RWPE1 (cell line): ENCODE measurements at regions not wholly inside any gene's neighbourhood (a gene's known extent, or its start where the extent isn't known, plus 50 kb on each side); places are given as distances from the start of the nearest gene placed in this dataset.
A peak's percentile ranks its signal among the peaks of the same experiment; 100 is the strongest.

Experiments used
- CTCF ChIA-PET: fragments of 350-600 bp; sonication (Branson Sonifier 250); formaldehyde crosslinking; extraction: SDS; loops from one replicate; lab custom pipeline; 2021; lab: Yijun Ruan, JAX
- POLR2A ChIA-PET: fragments of 400-600 bp; formaldehyde crosslinking; extraction: SDS; loops from one replicate; lab custom pipeline; 2020; ENCODE audit warnings: antibody characterized with exemption; ENCODE audit not compliant: low non-redundant PET; lab: Yijun Ruan, JAX
- DNase-seq: peaks from one replicate; pipeline ENCODE4 v3.0.0; 2012; ENCODE audit warnings: low spot score
- H3K27ac ChIP-seq: fragments of 450-650 bp; 2 replicates; pipeline ENCODE4 v1.5.1; 2017
- TF ChIP-seq, protein P1 (sequence below): fragments of 450-650 bp; conservative IDR thresholded peaks from 2 replicates; pipeline ENCODE4 v1.5.1; 2017; ENCODE audit warnings: low read depth, mild to moderate bottlenecking

DNA sequence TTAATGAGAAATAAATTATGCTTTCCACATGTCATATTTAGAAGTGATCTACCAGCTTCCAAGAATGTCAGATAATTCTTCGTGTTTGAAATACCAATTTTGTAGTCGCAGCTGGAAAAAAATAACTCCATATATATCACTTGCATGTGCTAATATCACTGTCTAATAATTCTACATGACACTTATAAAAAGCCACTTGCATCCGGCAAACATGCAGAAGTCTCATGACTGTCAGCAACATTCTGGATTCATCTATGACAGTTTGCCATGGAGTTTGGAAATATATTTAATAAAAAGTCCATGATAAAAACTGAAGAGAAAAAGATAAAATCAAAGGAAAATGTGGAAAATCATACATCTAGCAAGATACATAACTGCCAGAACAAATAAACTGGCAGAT, 1784.4 kb downstream of the SUCLG1 start:
- ChIA-PET POLR2A (no interaction called here), CTCF (no interaction called here)
- DNase-seq: no peak
- TF ChIP-seq, protein P1, sequence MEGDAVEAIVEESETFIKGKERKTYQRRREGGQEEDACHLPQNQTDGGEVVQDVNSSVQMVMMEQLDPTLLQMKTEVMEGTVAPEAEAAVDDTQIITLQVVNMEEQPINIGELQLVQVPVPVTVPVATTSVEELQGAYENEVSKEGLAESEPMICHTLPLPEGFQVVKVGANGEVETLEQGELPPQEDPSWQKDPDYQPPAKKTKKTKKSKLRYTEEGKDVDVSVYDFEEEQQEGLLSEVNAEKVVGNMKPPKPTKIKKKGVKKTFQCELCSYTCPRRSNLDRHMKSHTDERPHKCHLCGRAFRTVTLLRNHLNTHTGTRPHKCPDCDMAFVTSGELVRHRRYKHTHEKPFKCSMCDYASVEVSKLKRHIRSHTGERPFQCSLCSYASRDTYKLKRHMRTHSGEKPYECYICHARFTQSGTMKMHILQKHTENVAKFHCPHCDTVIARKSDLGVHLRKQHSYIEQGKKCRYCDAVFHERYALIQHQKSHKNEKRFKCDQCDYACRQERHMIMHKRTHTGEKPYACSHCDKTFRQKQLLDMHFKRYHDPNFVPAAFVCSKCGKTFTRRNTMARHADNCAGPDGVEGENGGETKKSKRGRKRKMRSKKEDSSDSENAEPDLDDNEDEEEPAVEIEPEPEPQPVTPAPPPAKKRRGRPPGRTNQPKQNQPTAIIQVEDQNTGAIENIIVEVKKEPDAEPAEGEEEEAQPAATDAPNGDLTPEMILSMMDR: no peak
- no peak overlapping the region for H3K27ac ChIP-seq

DNA sequence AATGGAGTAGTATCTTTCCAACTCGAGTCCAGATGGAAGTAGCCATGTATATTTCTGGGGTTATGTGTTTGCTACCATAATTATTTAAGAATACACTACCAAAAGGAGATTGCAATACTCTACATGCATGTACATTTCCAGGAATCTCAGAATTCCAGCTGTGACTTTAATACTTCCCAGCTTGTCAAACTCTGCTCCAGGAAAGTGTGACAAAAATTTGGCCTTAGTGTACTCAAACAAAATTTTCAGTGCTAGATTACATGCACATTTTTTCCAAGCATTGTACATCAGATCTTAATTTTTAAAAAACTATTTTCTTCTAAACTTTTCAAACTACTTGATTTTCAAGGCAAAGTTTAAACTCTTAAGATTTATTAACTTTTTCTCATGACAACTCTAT, 1791.6 kb downstream of the SUCLG1 start:
- CTCF ChIA-PET: no interaction called here
- H3K27ac ChIP-seq: no peak overlapping the region
- DNase-seq: no peak
- POLR2A ChIA-PET: no interaction called here
- TF ChIP-seq, protein P1: no peak

DNA sequence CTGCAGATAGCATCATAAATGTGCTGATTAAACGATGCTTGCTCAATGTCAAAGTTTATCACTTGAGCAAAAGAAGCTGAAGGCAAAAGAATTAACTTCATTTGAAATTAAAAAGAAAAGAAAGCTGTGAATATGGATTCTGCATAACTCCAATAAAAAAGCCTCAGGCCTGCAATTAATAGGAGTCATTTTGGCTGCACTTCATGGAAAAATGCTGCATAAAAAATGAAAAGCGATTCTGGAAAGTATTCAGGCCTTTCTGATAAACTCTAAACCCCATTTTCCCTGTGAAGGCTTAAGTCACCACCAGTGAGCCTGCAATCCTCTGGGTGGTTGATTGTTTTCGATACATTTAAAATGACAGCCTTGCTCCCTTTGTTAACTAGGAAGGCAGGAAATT, 1793.4 kb downstream of the SUCLG1 start:
- no peak overlapping the region for H3K27ac ChIP-seq
- TF ChIP-seq, protein P1: no peak
- ChIA-PET POLR2A (no interaction called here), CTCF (interaction anchor here (0.5 kb wide), 1 partner anchor 29 kb away, joined by 3 read pairs; no protein-coding TSS in a partner anchor)
- no peak for DNase-seq

DNA sequence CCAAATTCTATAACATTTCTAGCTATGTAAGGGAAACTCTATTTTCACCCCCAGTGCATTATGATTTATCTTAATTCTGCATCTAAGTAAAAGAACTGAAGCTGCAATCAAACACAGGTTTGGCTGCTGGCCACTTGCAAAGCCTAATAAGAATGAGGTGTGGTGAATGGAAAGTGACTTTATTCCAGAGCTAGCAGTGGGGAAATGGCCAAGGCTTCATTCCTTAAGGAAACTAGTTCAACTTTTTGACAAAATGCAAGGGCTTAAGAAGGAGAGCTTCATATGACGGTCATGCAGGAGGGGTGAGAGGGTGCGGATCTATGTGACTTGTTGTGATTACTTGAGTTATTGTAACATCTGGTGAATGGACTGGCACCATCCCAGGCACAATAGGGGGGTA, 1802.0 kb downstream of the SUCLG1 start:
- CTCF ChIA-PET: no interaction called here
- no peak overlapping the region for H3K27ac ChIP-seq
- TF ChIP-seq, protein P1: no peak
- no peak for DNase-seq
- POLR2A ChIA-PET: no interaction called here

DNA sequence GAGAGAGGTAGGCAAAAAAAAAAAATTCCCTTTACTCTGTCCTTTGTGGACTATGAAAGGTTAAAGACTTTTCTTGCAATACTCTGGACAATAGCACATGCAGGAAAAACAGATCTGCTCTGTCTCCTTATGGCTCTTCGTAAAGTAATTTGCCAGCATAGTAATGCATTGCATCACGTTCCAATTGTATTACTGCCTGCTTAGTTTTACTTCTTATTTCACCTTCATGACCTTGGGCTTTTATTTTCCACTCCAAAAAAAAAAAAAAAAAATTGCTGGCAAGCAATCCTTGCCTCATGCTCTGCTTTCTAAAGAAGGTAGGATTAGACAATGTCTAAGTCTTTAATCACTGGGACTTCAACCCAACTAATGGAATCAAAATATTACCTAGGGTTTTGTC, 1802.7 kb downstream of the SUCLG1 start:
- ChIA-PET POLR2A (no interaction called here), CTCF (no interaction called here)
- H3K27ac ChIP-seq: no peak overlapping the region
- no peak for DNase-seq
- TF ChIP-seq, protein P1: no peak

DNA sequence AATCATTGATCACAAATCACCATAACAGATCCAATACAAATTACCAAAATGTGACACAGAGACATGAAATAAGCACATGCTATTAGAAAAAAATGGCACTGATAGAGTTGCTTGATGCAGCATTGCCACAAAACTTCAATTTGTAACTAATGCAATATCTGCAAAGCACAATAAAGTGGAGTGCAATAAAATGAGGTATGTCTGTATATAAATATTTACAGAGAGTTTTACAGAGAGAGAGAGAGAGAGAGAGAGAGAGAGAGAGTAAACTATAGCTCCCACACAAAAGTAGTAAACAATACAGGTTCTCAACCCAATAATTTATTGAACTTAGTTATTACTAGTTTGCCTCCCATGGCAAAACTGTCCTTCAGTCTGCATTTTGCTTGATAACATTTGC, 1807.0 kb downstream of the SUCLG1 start:
- TF ChIP-seq, protein P1: no peak
- no peak for DNase-seq
- H3K27ac ChIP-seq: no peak overlapping the region
- ChIA-PET CTCF (no interaction called here), POLR2A (no interaction called here)

DNA sequence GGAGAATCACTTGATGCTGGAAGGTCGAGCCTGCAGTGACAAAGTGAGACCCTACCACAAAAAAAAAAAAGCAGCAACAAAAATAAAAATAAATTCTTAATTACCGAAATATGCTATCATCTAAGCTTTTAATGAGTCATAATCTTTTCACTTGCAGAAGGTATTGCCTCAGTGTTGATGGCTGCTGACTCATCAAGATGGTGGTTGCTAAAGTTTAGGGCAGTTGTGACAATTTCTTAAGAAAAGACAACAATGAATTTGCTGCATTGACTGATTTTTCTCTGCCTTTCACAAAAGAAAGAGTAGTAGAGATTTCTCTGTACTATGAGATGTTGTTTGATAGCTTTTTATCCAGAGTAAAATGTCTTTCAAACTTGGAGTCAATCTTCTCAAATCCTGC, 1809.0 kb downstream of the SUCLG1 start:
- POLR2A ChIA-PET: no interaction called here
- peak; percentile 3 for DNase-seq
- TF ChIP-seq, protein P1: no peak

More for the DNA sequence above, 1809.0 kb downstream of the SUCLG1 start:
- CTCF ChIA-PET: no interaction called here
- no peak overlapping the region for H3K27ac ChIP-seq
